ENCODE measurements at regions not wholly inside any gene's neighbourhood (a gene's known extent, or its start where the extent isn't known, plus 50 kb on each side); places are given as distances from the start of the nearest gene placed in this dataset.

- H3K36me3 ChIP-seq = no peaks in the 10 kb centered on the region
- no peak overlapping the region for H3K27ac ChIP-seq
- 71 to 78% (median 76%) methylated on average over 5 of the region's 5 CpGs for WGBS, 4 donors
- intact Hi-C loops (cut with DNase I) = no loop called here
- H3K27me3 ChIP-seq = no peaks in the 10 kb centered on the region
- DNase-seq = no peak
- no peaks in the 10 kb centered on the region for H3K9me3 ChIP-seq
- H3K4me1 ChIP-seq = no peaks in the 10 kb centered on the region
- ATAC-seq = no peak
- no peak for TF ChIP-seq CTCF (IDR thresholded peaks at IDR 0.05)
- TF ChIP-seq POLR2A (IDR thresholded peaks at IDR 0.05) = no peak
- H3K4me3 ChIP-seq = no peak overlapping the region
These were observed 694.6 kb upstream of the SORCS1 start for GRCh38 chr10:107859065-107859464.

- Histone ChIP-seq H3K27me3 (no peaks in the 10 kb centered on the region), H3K27ac (no peak overlapping the region), H3K4me1 (no peaks in the 10 kb centered on the region), H3K36me3 (no peaks in the 10 kb centered on the region), H3K4me3 (no peak overlapping the region), H3K9me3 (peaks cover 0 to 9% (median 0%) of the 10 kb centered on the region in 12 donors)
- no peak for DNase-seq
- no peak for TF ChIP-seq CTCF (IDR thresholded peaks at IDR 0.05)
- TF ChIP-seq POLR2A (IDR thresholded peaks at IDR 0.05) = no peak
- intact Hi-C loops (cut with DNase I) = no loop called here
- ATAC-seq = no peak
These were observed 691.5 kb upstream of the SORCS1 start for GRCh38 chr10:107856047-107856315.

GRCh38 chr10:107855301-107856046 is 691.0 kb upstream of the SORCS1 start:
- ATAC-seq (no peak), DNase-seq (no peak)
- 61 to 70% (median 64%) methylated on average over 4 of the region's 4 CpGs for WGBS, 4 donors
- intact Hi-C loops (cut with DNase I) = no loop called here
- Histone ChIP-seq H3K4me1 (no peaks in the 10 kb centered on the region), H3K4me3 (no peak overlapping the region), H3K9me3 (peaks cover 0 to 12% (median 0%) of the 10 kb centered on the region in 12 donors), H3K27me3 (no peaks in the 10 kb centered on the region), H3K27ac (no peak overlapping the region), H3K36me3 (no peaks in the 10 kb centered on the region)
- TF ChIP-seq POLR2A (IDR thresholded peaks at IDR 0.05) = no peak
- no peak for TF ChIP-seq CTCF (IDR thresholded peaks at IDR 0.05)

GRCh38 chr10:107848726-107849360 is 684.3 kb upstream of the SORCS1 start:
- 75 to 77% (median 76%) methylated on average over 8 of the region's 8 CpGs for WGBS, 4 donors
- peaks cover 0 to 13% (median 0%) of the 10 kb centered on the region in 12 donors for H3K9me3 ChIP-seq
- DNase-seq (no peak), ATAC-seq (no peak)
- no peak for TF ChIP-seq POLR2A (IDR thresholded peaks at IDR 0.05)
- no peak for TF ChIP-seq CTCF (IDR thresholded peaks at IDR 0.05)
- intact Hi-C loops (cut with DNase I) = no loop called here
- no peak overlapping the region for H3K27ac ChIP-seq
- no peak overlapping the region for H3K4me3 ChIP-seq
- H3K27me3 ChIP-seq = no peaks in the 10 kb centered on the region
- H3K36me3 ChIP-seq = no peaks in the 10 kb centered on the region
- no peaks in the 10 kb centered on the region for H3K4me1 ChIP-seq

Data from heart left ventricle (tissue), 16 donors.